HepG2 (cell line): ENCODE measurements at regions not wholly inside any gene's neighbourhood (a gene's known extent, or its start where the extent isn't known, plus 50 kb on each side); places are given as distances from the start of the nearest gene placed in this dataset.

ENCODE experiments used
- ATAC-seq: fragments of 200-7000 bp; cut with Tn5 transposase; 3 replicates; pipeline ENCODE4 v1.9.1; 2020; ENCODE audit warnings: mild to moderate bottlenecking, moderate library complexity
- BruUV-seq: library from RNA; stranded (reverse); fragments of 400-500 nt; replicated peaks from 2 replicates; lab custom pipeline; 2021; lab: Mats Ljungman, UMichigan
- CTCF ChIA-PET: fragments of 300-600 bp; formaldehyde crosslinking; extraction: SDS; loops from one replicate; lab custom pipeline; 2021; ENCODE audit warnings: low total read pairs, inconsistent platforms, low intra/inter-chr PET ratio; lab: Yijun Ruan, JAX
- POLR2A ChIA-PET: fragments of 350-600 bp; sonication (Branson Sonifier 250); formaldehyde crosslinking; loops from one replicate; lab custom pipeline; 2020; ENCODE audit warnings: antibody characterized with exemption, inconsistent platforms; lab: Yijun Ruan, JAX
- DNase-seq: peaks from one replicate; pipeline ENCODE4 v3.0.0-alpha.2; 2015; ENCODE audit warnings: low spot score
- FAIRE-seq: peaks from 3 replicates; lab custom pipeline; 2011; peaks lifted over from hg19 to GRCh38; lab: Jason Lieb, UNC
- H2AFZ ChIP-seq: one replicate; pipeline ENCODE4 v1.6.1; 2011; ENCODE audit warnings: low read length, inconsistent platforms
- H3K27ac ChIP-seq: fragments of 300-600 bp; 3 replicates; pipeline ENCODE4 v1.8.0; 2011; ENCODE audit warnings: mixed run types, mild to moderate bottlenecking, mixed read lengths, low read length, inconsistent platforms; ENCODE audit not compliant: insufficient read depth; ENCODE audit errors: extremely low read length
- H3K27me3 ChIP-seq, 2 experiments: fragments of 200-600 bp in 1 of 2; 2 replicates in 1 of 2; 3 replicates in 1 of 2; pipeline versions ENCODE4 v1.6.0 to v1.8.0; 2011; ENCODE audit warnings: low read length in 2 of 2, mild to moderate bottlenecking in 2 of 2, moderate library complexity in 2 of 2, inconsistent platforms in 1 of 2; ENCODE audit not compliant: insufficient read depth in 2 of 2, control insufficient read depth in 1 of 2
- H3K36me3 ChIP-seq, 2 experiments: fragments of 200-600 bp in 1 of 2; replicated peaks in 1 of 2; 2 replicates in 1 of 2; 3 replicates in 1 of 2; pipeline versions ENCODE4 v1.5.1 to v1.8.0; 2011; ENCODE audit warnings: low read length in 2 of 2, inconsistent platforms in 1 of 2; ENCODE audit not compliant: insufficient read depth in 2 of 2, control insufficient read depth in 1 of 2
- H3K4me1 ChIP-seq: 2 replicates; pipeline ENCODE4 v1.5.1; 2012; ENCODE audit warnings: low read length, inconsistent platforms; ENCODE audit not compliant: insufficient read depth
- H3K4me2 ChIP-seq: 2 replicates; pipeline ENCODE4 v1.6.0; 2011; ENCODE audit warnings: low read depth, low read length, inconsistent platforms
- H3K4me3 ChIP-seq, 3 experiments: fragments of 200-600 bp in 1 of 3; sonication (generic), shearing (Covaris generic) in 1 of 3; replicated peaks in 1 of 3; 2 replicates each; pipeline ENCODE4 v1.5.1; 2011 to 2016; ENCODE audit warnings: low read length in 3 of 3, inconsistent platforms in 2 of 3, low read depth in 2 of 3, mild to moderate bottlenecking in 2 of 3, control low read depth in 1 of 3, mixed read lengths in 1 of 3; ENCODE audit not compliant: insufficient read depth in 1 of 3
- H3K79me2 ChIP-seq: one replicate; pipeline ENCODE4 v1.6.1; 2011; ENCODE audit warnings: low read length, inconsistent platforms; ENCODE audit not compliant: insufficient read depth
- H3K9ac ChIP-seq: 2 replicates; pipeline ENCODE4 v1.6.0; 2011; ENCODE audit warnings: mild to moderate bottlenecking, low read depth, low read length, inconsistent platforms; ENCODE audit not compliant: insufficient read depth
- H3K9me3 ChIP-seq: 2 replicates; pipeline ENCODE4 v1.5.1; 2012; ENCODE audit warnings: mild to moderate bottlenecking, low read length
- H4K20me1 ChIP-seq: 2 replicates; pipeline ENCODE4 v1.6.0; 2011; ENCODE audit warnings: inconsistent platforms, mild to moderate bottlenecking, low read length, moderate library complexity; ENCODE audit not compliant: insufficient read depth
- AGO1 ChIP-seq: fragments of 200-400 bp; formaldehyde crosslinking; IDR thresholded peaks from 2 replicates; pipeline ENCODE4 v1.6.1; 2017; ENCODE audit warnings: mild to moderate bottlenecking, low read depth, low read length, moderate library complexity; ENCODE audit not compliant: poor library complexity, severe bottlenecking
- BORCS8-MEF2B ChIP-seq: sonication (generic); formaldehyde crosslinking; IDR thresholded peaks from 2 replicates; pipeline ENCODE4 v1.8.0; 2022; ENCODE audit warnings: mild to moderate bottlenecking, missing genetic modification reagents
- CERS6 ChIP-seq: sonication (generic); formaldehyde crosslinking; IDR thresholded peaks from 2 replicates; pipeline ENCODE4 v1.5.0; 2020; ENCODE audit warnings: missing genetic modification reagents
- ETS1 ChIP-seq: sonication (generic); formaldehyde crosslinking; IDR thresholded peaks from 2 replicates; pipeline ENCODE4 v1.4.0; 2020; ENCODE audit warnings: missing genetic modification reagents
- FOXK2 ChIP-seq: fragments of 450-650 bp; IDR thresholded peaks from 2 replicates; pipeline ENCODE4 v1.6.1; 2016
- GZF1 ChIP-seq: sonication (generic); formaldehyde crosslinking; IDR thresholded peaks from 2 replicates; pipeline ENCODE4 v1.5.1; 2020; ENCODE audit warnings: mild to moderate bottlenecking, missing genetic modification reagents
- IKZF1 ChIP-seq: fragments of 450-650 bp; IDR thresholded peaks from 2 replicates; pipeline ENCODE4 v1.7.1; 2016
- MXI1 ChIP-seq: IDR thresholded peaks from 3 replicates; pipeline ENCODE4 v1.6.1; 2012; ENCODE audit warnings: low read depth, low read length, inconsistent platforms, borderline replicate concordance
- PCBP1 ChIP-seq: fragments of 200-400 bp; formaldehyde crosslinking; IDR thresholded peaks from 2 replicates; pipeline ENCODE4 v1.6.1; 2017; ENCODE audit warnings: mild to moderate bottlenecking, low read depth, low read length, borderline replicate concordance
- PRMT3 ChIP-seq: sonication (generic); formaldehyde crosslinking; IDR thresholded peaks from 2 replicates; pipeline ENCODE4 v1.8.1; 2022; ENCODE audit warnings: low read depth, mild to moderate bottlenecking, moderate library complexity, missing genetic modification reagents, borderline replicate concordance
- RARG ChIP-seq: sonication (generic); formaldehyde crosslinking; IDR thresholded peaks from 2 replicates; pipeline ENCODE4 v1.4.0; 2020; ENCODE audit warnings: low read depth, mild to moderate bottlenecking, missing genetic modification reagents
- SPEN ChIP-seq: sonication (generic); formaldehyde crosslinking; IDR thresholded peaks from 2 replicates; pipeline ENCODE4 v1.5.1; 2020; ENCODE audit warnings: low read depth, mild to moderate bottlenecking, missing genetic modification reagents
- SRSF9 ChIP-seq: fragments of 200-400 bp; formaldehyde crosslinking; IDR thresholded peaks from 2 replicates; pipeline ENCODE4 v1.6.1; 2018; ENCODE audit warnings: borderline replicate concordance, mild to moderate bottlenecking, low read depth, low read length; ENCODE audit not compliant: insufficient read depth, poor library complexity, severe bottlenecking
- TBX2 ChIP-seq: sonication (generic); formaldehyde crosslinking; IDR thresholded peaks from 2 replicates; pipeline ENCODE4 v1.5.0; 2020; ENCODE audit warnings: missing genetic modification reagents, mild to moderate bottlenecking, borderline replicate concordance
- ZNF235 ChIP-seq: sonication (generic); formaldehyde crosslinking; IDR thresholded peaks from 2 replicates; pipeline ENCODE4 v1.8.1; 2023; ENCODE audit warnings: mild to moderate bottlenecking, missing genetic modification reagents, borderline replicate concordance
- ZNF775 ChIP-seq: sonication (generic); formaldehyde crosslinking; IDR thresholded peaks from 2 replicates; pipeline ENCODE4 v1.4.0; 2020; ENCODE audit warnings: missing genetic modification reagents, mild to moderate bottlenecking, moderate library complexity, borderline replicate concordance
- WGBS: methylation state at CpG from one replicate; pipeline ENCODE4 v1.1.6; 2017; ENCODE audit warnings: low lambda C conversion rate; 5-methylcytosine and 5-hydroxymethylcytosine counted together
- in situ Hi-C: cut with HindIII; loops from 2 replicates; pipeline ENCODE4 v1.10.0; 2017; ENCODE audit warnings: low pct_unique_long_range_greater_than_20kb; ENCODE audit not compliant: extremely low pct_ligation_motif_present
- intact Hi-C: fragments of 100-400 bp; cut with micrococcal nuclease; formaldehyde crosslinking; loops from one replicate; pipeline ENCODE4 v1.10.0; 2022; ENCODE audit not compliant: unreplicated experiment
- TF ChIP-seq, protein P1 (sequence below): IDR thresholded peaks from 2 replicates; pipeline ENCODE4 v1.6.1; 2018; ENCODE audit warnings: missing genetic modification reagents

DNA sequence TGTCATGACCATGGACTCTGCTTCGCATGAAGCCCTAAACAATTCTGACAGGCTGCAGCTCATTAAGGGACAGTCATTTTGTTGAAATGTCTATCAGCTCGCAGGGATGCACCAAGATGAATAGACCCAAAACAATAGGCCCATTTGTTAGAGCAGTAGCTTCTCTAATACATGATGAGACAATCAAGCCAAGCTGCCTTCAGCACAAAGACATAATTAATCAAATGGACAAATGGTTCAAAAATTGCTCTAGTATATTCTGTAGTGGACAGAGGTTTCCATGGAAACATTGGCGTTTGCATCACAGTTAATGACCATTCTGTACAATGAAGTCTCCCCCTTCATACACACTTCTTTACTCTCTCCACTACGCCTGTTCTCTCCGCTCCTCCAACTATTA, 274.6 kb downstream of the ANXA1 start:
- H2AFZ ChIP-seq: no peak overlapping the region
- H3K4me1 ChIP-seq: no peaks in the 10 kb centered on the region
- H3K27ac ChIP-seq: no peak overlapping the region
- WGBS: 19% methylated on average over 5 of the region's 5 CpGs
- intact Hi-C loops: no loop called here
- H3K9me3 ChIP-seq: no peaks in the 10 kb centered on the region
- no TSS peak for BruUV-seq
- TF ChIP-seq ETS1 (CRISPR knock-in tag) (no peak), AGO1 (no peak), FOXK2 (no peak), BORCS8-MEF2B (CRISPR knock-in tag) (no peak), SPEN (CRISPR knock-in tag) (no peak), RARG (CRISPR knock-in tag) (no peak), PCBP1 (no peak), TBX2 (CRISPR knock-in tag) (no peak), ZNF235 (CRISPR knock-in tag) (no peak), ZNF775 (CRISPR knock-in tag) (no peak), IKZF1 (no peak), GZF1 (CRISPR knock-in tag) (no peak), SRSF9 (no peak), PRMT3 (no peak), MXI1 (no peak), CERS6 (CRISPR knock-in tag) (no peak)
- TF ChIP-seq, protein P1, sequence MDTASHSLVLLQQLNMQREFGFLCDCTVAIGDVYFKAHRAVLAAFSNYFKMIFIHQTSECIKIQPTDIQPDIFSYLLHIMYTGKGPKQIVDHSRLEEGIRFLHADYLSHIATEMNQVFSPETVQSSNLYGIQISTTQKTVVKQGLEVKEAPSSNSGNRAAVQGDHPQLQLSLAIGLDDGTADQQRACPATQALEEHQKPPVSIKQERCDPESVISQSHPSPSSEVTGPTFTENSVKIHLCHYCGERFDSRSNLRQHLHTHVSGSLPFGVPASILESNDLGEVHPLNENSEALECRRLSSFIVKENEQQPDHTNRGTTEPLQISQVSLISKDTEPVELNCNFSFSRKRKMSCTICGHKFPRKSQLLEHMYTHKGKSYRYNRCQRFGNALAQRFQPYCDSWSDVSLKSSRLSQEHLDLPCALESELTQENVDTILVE (CRISPR knock-in tag): no peak
- TF ChIP-seq, all 625 proteins: peak for 0
- Histone ChIP-seq H3K4me2 (no peak overlapping the region), H3K9ac (no peak overlapping the region), H3K36me3 (no peaks in the 10 kb centered on the region), H3K27me3 (no peaks in the 10 kb centered on the region), H4K20me1 (no peaks in the 10 kb centered on the region), H3K79me2 (no peaks in the 10 kb centered on the region), H3K4me3 (no peak overlapping the region)
- CTCF ChIA-PET: no interaction called here
- in situ Hi-C loops: no loop called here
- FAIRE-seq (no peak), ATAC-seq (no peak), DNase-seq (no peak)
- POLR2A ChIA-PET: no interaction called here
